Stimulated activated CD4-positive, alpha-beta T cell treated with anti-CD3 and anti-CD28 coated beads, Interleukin-2, amount 100 ng/mL, for 24 hours (primary cell): ENCODE measurements at regions not wholly inside any gene's neighbourhood (a gene's known extent, or its start where the extent isn't known, plus 50 kb on each side); places are given as distances from the start of the nearest gene placed in this dataset.

ENCODE experiments used
- DNase-seq, 2 donors: peaks; one replicate each; pipeline ENCODE4 v3.0.0-alpha.2; 2020

DNA sequence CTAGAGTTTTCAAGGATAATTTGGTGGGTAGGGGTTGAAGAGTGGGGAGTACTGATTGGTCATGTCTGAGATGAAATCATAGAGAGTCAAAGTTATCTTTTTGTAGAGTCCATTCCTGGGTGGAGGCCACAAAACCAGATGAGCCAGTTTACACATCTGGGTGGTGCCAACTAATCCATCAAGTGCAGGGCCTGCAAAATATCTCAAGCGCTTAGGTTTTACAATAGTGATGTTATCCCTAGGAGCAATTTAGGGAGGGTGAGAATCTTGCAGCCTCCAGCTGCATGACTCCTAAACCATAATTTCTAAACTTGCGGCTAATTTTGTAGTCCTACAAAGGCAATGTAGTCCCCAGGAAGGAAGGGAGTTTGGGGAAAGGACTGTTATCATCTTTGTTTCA, 988.3 kb upstream of the LCORL start:
- no peak for DNase-seq

DNA sequence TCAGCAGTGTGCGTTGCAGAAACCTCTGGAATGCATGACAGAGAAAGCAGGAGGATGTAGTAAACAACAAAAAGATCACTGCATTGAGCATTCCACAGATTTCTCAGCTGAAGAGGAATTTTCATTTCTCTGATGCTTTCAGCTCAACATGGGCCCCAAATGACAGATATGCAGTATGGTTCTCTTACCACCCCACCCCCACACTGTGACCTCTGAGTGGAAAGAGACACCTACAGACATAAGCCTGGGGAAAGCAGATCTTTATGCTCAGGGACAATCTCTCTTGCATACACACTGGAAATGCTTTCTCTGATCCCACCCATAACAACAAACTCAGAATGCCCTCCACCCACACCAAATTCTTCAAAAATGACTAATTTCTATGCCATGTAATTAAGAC, 983.7 kb upstream of the LCORL start:
- DNase-seq = no peak

DNA sequence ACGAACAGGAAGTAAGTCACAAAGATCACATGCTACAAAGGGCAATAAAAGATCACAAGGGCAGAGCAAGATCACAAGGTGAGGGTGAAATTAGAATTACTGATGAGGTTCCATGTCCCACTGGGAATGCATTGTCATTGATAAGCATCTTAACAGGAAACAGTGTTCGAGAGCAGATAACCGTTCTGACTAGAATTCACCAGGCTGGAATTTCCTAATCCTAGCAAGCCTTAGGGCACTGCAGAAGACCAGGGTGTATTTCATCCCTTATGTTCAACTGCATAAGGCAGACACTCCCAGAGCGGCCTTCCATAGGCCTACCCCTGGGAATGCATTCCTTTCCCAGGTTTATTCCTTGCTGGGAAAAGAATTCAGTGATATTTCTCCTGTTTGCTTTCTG, 980.6 kb upstream of the LCORL start:
- no peak for DNase-seq

DNA sequence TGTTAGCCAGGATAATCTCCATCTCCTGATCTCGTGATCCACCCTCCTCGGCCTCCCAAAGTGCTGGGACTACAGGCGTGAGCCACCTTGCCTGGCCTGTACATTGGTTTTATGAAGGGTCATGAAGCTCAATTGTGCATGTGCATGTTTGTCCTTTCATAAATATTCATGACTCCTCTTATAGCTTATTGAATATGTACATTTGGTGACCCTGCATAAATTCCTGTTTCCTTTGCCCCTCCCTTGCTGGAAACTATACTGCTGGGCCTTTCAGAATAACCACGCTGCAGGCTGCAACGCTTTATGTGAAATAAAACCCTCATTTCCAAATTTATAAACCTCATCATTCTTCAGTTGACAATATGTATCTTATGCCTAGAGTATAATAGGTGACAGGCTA, 978.0 kb upstream of the LCORL start:
- DNase-seq = no peak

DNA sequence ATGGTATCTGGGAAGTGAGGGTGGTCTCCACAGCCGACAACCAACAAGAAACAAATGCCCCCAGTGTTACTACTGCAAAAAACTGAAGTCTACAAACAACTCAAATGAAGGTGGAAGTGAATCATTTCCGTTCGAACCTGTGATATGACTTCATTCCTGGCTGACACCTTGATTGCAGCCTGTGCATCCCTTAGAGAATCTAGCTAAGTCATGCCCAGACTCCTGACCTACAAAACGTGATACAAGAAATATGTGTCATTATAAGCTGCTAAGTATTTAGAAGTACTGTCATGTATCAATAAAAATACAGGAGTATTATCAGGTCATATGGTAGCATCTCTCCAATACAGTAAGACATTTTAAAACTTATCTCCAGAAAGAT, 959.7 kb upstream of the LCORL start:
- no peak for DNase-seq

DNA sequence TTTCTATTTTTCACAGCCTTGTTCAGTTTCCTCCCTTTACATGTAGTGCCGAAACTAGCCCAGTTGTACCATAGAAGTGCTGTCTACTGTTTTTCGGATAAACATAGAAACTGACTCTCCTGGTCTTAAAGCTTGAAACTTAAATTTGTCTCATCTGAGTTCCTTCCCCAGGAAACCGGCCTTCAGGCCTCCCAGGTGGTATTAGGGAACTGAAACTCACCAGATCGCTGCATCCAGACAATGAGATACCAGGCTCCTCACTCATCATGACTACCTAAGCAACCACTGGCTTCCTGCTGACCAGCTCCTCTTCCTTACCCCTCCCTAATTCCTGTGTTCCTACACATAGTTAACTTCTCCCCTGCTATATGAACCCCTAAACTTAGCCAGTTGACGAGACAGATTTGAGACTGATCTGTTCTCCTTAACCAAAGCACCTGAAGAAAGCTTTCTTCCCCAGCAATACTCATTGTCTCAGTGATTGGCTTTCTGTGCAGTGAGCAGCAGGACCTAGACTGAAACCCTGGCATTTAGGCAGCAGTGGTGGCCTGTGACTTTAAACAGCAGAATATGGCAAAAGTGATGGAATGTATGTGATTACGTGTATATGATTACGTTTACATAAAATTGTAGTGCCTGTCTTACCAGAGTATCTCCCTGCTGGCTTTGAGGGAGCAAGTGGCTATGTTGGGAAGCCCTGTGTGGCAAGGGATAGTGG, 959.1 kb upstream of the LCORL start:
- no peak for DNase-seq

DNA sequence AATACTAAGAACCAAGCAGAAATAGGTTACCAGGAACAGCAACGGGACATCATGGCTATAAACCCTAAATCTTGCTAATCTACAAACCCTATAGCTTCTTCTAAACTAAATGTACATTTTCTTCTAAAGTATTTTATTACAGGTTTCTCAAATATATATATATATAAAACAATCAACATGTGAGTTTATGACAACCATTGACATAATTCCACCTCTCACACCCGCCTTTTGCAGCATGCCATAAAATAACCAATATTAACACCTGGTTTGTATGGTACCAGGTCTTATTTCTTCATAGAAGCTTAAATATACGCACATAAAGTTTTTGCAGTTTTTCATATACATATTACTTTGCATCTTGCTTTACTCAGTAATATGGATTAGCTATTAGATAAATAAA, 955.3 kb upstream of the LCORL start:
- DNase-seq = no peak

DNA sequence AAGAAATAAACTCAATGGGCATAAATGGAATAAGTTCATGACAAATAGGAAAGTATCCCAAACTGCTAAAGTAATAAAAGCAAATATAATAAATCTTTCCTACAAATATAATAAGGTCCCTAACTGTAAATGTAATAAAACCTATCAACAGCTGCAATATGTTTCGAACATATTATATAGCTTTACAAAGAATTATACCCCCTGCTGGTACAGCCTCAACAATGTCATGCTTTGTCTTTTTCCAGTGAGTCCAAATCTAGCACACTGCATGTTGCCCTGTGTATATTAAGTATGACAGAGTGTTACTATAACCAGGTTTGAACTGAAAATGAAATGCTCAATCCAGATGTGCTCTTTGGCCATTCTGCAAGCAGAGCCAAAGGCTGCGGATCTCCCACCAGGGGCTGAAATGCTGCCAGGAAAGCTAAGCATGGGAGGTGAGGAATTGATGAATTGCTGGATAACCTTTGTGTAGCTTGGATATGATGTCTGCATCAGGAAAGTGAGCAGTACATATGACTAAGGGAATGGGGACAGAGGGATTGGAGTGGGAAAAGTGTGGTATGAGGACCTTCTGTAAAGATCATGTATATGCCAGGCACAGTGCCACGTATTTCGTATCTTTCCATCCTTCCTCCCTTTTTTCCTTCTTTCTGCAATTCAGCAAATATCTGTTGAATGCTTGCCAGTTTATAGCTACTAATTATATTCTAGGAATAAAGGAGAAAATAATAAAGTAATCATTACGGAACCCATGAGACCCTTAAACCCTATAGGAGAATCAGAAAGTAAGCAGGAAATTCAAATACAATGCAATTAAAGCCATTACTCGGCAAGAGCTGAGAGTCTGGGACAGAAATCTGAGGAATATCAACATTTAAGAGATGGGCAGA, 954.6 kb upstream of the LCORL start:
- no peak for DNase-seq

DNA sequence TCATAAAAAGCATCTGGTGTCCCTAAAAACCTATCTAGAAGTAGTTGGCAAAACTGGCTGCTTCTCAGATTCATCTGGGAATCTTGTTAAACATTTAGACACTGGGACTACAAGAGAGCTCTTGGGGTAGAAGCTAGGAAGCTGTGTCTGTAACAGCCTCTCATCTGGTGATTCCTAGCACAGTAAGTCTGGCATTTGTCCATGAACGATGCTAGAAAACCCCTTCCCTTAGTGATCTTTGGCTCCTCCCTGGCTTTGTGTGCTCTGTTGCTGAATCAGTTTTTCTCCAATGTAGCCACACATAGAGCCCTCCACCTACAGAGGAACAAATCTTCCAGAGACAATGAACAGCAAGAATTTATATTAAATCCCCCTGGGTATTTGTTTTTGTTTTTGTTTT, 951.7 kb upstream of the LCORL start:
- DNase-seq = no peak

DNA sequence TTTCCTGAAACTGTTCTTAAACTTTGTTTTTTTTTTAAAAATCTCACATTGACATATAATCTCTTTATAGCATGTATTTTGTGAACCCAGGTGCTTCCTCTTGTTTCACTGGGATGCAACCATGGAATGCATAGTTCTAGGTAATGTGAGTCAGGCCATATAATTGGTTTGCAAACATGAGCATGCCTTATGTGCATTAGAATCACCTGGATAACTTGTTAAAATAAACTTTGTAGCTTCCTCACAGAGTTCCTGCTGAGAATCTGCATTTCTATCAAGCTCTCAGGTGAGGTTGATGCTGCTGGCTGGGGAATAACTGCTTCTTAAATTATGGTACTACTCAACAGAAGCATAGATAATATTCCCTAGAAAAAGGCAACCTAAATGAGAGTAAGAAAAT, 940.3 kb upstream of the LCORL start:
- no peak for DNase-seq

DNA sequence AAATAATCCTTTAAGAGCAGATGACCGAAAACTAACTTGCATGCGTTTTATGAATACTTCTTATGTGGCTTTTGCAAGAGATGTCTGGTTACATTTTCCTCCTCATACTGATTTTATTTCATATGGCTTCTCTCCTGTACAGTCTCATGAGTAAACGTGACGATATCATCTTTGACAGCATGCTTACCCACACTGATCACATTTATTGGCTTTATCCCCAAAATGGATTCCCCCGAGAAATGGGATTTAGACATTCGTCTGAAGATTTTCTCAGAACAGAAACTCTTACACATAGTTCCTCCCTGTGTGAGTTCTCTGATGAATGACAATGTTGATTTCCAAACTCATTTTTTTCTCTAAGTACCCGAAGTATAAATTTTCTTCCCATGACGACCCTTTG, 939.7 kb upstream of the LCORL start:
- no peak for DNase-seq

DNA sequence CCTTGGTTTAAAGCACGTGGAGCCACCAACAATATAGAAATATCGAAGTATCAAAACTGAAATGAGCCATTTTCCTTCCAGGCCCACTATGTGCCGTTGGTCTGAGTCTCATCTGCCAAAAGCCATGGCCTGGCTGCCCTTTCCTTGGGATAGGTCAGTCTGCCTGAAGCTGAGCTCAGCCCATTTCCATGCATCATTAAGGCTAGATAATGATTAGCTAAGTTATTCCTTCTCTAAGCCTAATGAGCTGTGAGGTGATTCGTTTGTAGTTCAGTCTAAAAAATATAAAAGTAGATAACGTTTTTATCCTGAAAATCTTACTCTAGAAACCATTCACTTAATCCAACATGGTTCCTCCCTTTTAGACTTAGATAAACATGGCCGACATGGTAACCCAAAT, 936.2 kb upstream of the LCORL start:
- DNase-seq = no peak

DNA sequence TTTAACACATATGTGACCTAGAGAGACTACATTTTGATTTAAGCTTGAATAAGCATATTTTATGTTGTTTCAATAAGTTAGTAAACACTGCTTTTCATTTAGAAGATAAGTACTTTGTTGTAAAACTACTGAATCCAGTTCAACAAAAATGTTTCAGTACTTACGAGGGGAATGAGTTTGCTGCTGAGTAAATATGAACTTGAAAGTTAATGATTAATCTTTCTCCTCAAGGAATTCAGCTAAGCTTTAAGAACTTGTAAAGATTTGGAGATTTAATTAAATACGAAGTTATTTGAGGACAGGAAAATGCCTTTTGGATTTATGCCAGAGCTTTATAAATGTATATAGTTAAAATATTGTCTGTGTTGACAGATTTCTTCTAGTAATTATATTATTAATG, 933.0 kb upstream of the LCORL start:
- DNase-seq = no peak

DNA sequence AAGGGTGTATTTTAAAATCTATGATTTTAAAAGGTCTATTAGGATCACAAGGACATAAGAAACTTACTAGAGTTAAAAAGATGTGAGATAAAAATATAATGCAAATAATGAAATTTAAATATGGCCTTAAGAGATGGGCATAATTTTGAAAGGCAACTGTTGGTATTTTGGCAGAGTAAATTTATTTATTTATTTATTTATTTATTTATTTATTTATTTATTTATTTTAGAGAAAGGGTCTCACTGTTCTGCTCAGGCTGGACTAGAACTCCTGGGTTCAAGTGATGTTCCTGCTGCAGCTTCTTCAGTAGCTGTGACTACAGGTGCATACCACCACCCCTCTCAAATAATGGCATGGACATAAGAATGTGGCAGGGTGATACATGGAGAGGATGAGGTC, 932.1 kb upstream of the LCORL start:
- no peak for DNase-seq

DNA sequence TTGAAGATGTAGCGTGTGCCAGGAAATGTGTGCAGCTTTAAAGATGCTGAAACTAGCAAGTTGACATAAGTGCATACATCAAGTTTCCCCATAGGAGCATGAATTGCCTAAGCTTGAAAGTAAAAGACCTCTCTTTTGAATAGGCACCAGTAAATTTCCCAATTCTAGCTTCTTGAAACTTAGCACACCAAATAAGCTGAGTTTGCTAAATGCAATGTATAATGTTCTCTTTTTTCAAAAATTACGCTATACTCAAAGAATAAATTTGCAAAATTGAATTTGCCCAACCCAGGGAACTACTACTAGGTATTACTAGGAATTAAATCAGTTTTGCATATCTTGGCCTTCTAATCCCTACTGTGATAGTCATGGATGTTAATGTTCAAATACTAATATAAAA, 923.9 kb upstream of the LCORL start:
- no peak for DNase-seq

DNA sequence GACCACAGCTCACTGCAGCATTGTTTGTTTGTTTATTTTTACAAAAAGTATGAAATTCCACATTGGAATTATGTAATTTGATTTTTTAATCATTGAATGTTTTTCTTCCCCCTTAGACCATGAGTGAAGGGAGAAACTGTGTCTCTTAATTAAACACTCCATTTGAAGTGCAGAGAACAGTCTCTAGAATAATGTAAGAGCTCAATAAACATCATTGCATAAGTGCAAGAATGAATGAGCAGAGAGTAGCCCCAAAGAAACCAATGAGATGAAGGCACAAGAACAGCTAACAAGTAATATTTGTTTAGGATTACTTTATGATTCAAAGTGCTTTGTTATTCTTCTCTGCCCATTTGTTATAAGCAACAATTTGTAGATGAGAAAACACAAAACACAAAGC, 921.3 kb upstream of the LCORL start:
- no peak for DNase-seq

DNA sequence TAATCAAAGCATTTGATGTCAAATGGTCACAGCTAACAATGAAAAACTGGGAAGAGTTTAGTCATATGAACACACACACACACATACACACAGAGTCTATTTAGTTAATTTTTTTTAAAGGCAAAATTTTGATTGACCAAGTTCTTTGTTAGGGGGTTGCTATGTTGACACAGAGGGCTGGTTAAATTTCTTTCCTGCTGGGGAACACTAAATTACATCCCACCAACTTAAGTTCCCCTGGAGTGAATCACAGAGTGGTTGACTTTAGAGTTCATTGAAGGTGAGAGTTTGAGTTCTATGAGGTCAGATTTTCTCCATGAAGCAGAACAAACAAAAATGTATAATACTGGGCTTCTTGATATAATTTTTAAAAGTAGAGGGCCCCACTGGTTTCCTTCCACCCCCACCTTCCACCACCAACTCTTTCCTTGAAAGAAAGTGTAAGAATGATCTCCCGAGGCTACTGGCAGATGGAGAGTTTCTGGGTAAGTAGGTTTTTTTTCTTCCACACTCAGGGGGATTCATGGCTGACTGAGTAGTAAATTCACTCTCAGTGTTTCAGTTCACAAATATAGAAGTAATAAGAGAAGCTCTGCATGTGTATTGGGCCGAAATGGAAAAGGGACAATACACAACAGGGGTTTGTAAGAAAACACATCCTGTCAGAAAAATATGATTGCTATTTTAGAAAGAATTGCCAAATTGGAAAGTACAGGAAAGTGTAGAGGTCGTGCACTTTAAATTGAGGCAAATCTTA, 917.0 kb upstream of the LCORL start:
- no peak for DNase-seq

DNA sequence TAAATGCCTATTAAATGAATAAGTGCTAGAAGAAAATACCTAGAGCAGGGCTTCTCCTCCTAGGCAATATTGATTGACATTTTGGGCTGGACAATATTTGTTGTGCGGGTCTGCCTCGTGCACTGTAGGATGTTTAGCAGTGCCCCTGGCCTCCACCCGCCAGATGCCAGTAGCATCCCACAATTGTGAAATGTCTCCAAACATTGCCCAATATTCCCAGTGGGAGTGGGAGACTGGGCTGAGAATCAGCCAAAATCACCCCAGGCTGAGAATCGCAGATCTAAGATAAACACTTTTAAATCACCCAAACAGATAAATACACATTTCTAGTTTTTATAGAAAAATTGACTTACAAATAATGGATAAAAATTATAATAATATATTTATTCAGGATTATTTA, 916.2 kb upstream of the LCORL start:
- no peak for DNase-seq

DNA sequence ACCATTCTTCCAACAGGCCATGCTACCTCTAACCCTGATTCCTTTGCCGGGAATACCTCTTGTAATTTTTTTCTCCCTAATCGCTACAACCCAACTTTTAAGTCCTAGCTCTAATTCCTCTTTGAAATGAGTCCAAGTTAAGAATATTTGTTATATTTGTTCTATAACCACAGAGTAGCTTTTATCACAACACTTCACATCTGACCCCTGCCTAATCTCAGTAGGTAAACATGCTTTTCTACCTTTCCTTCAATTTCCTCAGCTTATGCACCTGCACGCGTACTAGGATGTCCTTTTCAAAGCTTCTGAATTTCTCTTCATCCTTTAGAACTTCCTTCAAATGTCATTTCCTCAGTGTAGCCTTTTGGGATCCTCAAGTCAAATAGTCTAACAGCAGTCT, 915.5 kb upstream of the LCORL start:
- no peak for DNase-seq

DNA sequence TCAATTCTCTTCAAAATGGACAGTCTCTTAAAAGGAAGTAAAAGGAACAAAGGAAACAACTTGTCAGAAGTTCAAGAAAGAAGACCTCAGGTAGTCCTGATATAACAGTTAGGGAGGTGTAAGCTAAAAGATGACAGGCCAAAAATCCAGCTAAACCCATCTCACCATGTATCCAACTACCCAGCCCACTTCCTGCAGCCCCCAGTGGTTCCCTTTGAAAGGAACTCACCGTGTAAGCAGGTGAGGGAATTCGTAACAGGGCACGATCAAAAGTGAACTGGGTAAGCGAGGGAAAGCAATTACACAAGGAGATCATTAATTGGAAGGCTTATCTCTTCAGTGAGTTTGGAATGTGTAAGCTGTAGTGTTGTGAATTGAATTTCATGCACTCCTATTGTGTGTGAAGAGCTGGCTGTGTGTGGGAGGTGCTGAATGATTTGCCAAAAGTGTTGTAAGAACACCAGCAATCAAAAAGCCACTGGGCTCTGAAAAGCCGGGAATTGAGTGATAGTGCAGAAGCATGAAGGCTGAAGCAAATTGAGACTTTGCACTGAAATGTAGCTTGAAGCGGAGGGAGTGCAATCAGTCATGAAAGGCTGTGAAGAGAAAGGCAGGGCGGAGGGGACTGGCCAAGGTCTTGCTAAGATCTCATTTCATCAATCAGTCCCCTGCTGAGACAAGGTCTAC, 914.2 kb upstream of the LCORL start:
- DNase-seq = no peak

DNA sequence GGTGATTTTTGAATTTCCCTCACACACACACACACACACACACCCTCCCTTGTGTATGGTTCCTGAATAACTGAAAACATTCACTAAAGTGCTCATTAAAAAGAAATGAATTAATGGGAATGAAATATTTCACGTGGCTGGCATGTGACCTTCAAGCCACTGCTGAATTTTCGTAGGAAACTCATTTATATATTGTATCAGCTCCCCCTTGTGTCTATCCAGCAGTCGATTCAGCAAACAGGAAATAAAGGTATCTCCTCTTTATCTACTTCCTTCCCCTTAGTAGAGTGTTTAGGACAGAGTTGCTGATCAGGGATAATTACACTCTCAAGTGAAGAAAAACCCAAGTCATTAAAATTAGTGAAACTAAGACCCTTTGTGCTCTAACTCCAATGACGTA, 912.6 kb upstream of the LCORL start:
- no peak for DNase-seq

DNA sequence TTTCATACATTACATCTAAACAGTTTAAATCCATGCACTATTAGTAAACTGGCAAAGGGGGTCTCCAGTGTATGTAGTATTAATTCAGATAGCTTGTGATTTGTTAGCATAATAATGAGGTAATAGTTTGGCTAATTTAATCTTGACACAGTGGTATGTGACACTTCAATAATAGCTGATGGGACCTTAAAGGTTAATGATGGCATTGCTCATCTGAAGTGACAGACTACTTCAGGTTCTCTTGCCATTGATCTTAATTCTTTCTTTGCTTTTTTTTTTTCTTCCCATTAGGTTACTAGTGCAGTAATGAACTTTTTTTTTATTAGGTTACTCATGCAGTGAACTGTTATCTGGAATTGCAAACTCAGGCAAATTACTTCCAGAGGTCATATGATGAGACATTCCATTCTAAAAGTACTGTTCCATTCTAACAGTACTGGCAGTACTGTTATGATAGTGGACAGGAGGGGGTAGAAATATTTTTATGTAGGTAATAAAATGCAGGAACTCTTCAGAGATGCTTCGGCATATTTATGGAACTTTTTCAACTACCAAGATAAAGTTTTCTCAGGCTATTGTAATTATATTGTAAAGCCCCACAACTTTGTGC, 911.3 kb upstream of the LCORL start:
- DNase-seq = no peak
